ENCODE measurements at regions not wholly inside any gene's neighbourhood (a gene's known extent, or its start where the extent isn't known, plus 50 kb on each side); places are given as distances from the start of the nearest gene placed in this dataset.
"Not testable (repeated sequence)": the region's sequence is repeated elsewhere in the genome, so short reads cannot be mapped to it uniquely, and the experiment has no call there.

GRCh38 chr12:27861428-27862167, 81.6 kb upstream of the MANSC4 start:
- Histone ChIP-seq H3K4me3 (ENCODE audit: low read depth, low read length) (no peak overlapping the region), H3K27me3 (replicated peaks) (no peaks in the 10 kb centered on the region), H3K36me3 (replicated peaks) (no peaks in the 10 kb centered on the region), H3K27ac (no peak overlapping the region)
- in situ Hi-C loops (cut with HindIII; ENCODE audit: low pct_ligation_motif_present, low sequenced_read_pairs), result no loop called here
- TF ChIP-seq, protein P1, sequence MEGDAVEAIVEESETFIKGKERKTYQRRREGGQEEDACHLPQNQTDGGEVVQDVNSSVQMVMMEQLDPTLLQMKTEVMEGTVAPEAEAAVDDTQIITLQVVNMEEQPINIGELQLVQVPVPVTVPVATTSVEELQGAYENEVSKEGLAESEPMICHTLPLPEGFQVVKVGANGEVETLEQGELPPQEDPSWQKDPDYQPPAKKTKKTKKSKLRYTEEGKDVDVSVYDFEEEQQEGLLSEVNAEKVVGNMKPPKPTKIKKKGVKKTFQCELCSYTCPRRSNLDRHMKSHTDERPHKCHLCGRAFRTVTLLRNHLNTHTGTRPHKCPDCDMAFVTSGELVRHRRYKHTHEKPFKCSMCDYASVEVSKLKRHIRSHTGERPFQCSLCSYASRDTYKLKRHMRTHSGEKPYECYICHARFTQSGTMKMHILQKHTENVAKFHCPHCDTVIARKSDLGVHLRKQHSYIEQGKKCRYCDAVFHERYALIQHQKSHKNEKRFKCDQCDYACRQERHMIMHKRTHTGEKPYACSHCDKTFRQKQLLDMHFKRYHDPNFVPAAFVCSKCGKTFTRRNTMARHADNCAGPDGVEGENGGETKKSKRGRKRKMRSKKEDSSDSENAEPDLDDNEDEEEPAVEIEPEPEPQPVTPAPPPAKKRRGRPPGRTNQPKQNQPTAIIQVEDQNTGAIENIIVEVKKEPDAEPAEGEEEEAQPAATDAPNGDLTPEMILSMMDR (IDR thresholded peaks at IDR 0.05; ENCODE audit: low read depth, low read length, missing control alignments), result no peak
- DNase-seq, result no peak

DNA sequence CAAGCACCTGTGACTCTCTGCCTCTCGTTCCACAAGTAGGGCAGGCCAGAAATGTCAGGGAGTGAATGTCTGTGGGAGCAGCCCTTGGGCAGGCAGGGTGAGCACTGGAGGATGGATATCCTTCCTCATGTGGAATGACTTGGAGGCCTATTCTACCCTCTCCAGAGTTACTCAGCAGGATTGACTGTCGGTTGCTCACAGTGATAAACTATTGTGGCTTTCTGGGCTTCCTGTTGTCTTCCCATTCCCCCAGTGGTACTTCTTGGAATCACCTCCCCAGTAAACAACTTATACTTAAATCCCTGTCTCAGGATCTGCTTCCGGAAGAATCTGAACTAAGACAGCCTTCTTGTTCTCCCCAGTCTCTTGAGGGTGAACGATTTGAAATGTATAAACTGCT, 79.6 kb upstream of the MANSC4 start:
- Histone ChIP-seq H3K4me3 (ENCODE audit: low read depth, low read length) (no peak overlapping the region), H3K27me3 (replicated peaks) (no peaks in the 10 kb centered on the region), H3K36me3 (replicated peaks) (no peaks in the 10 kb centered on the region), H3K27ac (no peak overlapping the region)
- in situ Hi-C loops (cut with HindIII; ENCODE audit: low pct_ligation_motif_present, low sequenced_read_pairs), result no loop called here
- TF ChIP-seq, protein P1 (IDR thresholded peaks at IDR 0.05; ENCODE audit: low read depth, low read length, missing control alignments), result no peak
- DNase-seq, result no peak

GRCh38 chr12:27857006-27857405, 77.0 kb upstream of the MANSC4 start:
- H3K36me3 ChIP-seq (replicated peaks); H3K4me3 ChIP-seq (ENCODE audit: low read depth, low read length); H3K27ac ChIP-seq; in situ Hi-C loops (cut with HindIII; ENCODE audit: low pct_ligation_motif_present, low sequenced_read_pairs); DNase-seq; H3K27me3 ChIP-seq (replicated peaks): not testable (repeated sequence)

GRCh38 chr12:27852742-27853141, 72.7 kb upstream of the MANSC4 start:
- Histone ChIP-seq H3K36me3 (replicated peaks) (no peaks in the 10 kb centered on the region), H3K4me3 (ENCODE audit: low read depth, low read length) (no peak overlapping the region), H3K27ac (no peak overlapping the region), H3K27me3 (replicated peaks) (no peaks in the 10 kb centered on the region)
- DNase-seq, result no peak
- in situ Hi-C loops (cut with HindIII; ENCODE audit: low pct_ligation_motif_present, low sequenced_read_pairs), result no loop called here
- TF ChIP-seq, protein P1 (IDR thresholded peaks at IDR 0.05; ENCODE audit: low read depth, low read length, missing control alignments), result no peak
